GM19023 (cell line): ENCODE measurements at regions not wholly inside any gene's neighbourhood (a gene's known extent, or its start where the extent isn't known, plus 50 kb on each side); places are given as distances from the start of the nearest gene placed in this dataset.

Experiments used
- ATAC-seq: cut with Tn5 transposase; IDR thresholded peaks from one replicate; pipeline ENCODE4 v1.9.1; 2021; ENCODE audit warnings: mild to moderate bottlenecking, moderate library complexity; ENCODE audit not compliant: unreplicated experiment

DNA sequence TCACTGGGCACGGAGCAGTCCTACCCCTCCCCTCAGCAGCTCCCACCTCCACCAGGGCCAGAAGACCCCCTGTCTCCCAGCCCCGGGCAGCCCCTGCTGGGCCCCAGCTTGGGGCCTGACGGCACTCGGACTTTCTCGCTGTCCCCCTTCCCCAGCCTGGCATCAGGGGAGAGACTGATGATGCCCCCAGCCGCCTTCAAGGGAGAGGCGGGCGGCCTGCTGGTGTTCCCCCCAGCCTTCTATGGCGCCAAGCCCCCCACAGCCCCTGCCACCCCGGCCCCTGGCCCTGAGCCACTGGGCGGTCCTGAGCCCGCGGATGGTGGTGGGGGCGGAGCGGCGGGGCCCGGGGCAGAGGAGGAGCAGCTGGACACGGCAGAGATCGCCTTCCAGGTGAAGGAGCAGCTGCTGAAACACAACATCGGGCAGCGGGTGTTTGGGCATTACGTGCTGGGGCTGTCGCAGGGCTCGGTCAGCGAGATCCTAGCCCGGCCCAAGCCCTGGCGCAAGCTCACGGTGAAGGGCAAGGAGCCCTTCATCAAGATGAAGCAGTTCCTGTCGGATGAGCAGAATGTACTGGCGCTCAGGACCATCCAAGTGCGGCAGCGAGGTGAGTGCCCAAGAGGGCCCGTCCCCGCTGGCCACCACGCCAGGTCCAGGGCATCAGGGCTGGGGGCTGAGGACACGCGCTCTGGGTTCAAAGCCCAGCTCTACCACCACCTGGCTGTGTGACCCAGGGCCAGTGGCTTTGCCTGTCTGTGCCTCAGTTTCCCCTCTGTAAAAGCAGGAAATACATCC, 58.6 kb downstream of the PHETA1 start:
- ATAC-seq: no peak

DNA sequence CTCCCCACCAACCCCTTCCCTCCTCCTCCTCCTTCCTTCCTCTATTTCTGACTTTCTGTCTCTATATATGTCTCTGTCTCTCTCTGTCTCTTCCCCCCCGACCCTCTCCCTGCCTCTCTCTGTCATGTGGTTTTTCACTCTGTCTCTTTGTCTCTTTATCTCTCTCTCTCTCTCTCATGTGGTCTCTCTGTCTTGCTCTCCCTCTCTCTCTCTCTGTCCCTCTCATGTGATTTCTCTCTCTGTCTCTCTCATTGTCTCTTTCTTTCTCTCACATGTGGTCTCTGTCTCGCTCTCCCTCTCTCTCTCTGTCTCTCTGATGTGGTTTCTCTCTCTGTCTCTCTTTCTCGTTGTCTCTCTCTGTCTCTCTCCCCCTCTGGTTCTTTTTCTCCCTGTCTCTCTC, 59.3 kb downstream of the PHETA1 start:
- ATAC-seq: no peak

DNA sequence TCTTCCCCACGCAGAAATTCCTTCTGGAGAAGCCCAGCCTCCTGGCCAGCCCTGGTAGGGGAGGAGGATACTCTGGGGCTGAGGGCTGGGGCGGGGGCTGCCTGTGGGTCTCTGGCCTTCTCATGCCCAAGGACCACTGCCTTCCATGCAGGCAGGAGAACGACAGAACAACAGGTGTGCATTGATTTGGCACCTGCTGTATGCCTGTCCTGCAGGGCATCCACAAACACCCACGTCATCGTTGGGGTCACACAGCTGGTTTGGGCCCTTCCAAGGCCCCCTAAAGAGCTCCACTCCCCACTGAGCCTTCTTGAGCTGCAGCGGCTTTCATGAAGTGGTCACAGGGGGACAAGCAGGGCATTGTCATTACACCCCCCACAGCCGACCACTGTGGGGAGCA, 60.4 kb downstream of the PHETA1 start:
- ATAC-seq: no peak

DNA sequence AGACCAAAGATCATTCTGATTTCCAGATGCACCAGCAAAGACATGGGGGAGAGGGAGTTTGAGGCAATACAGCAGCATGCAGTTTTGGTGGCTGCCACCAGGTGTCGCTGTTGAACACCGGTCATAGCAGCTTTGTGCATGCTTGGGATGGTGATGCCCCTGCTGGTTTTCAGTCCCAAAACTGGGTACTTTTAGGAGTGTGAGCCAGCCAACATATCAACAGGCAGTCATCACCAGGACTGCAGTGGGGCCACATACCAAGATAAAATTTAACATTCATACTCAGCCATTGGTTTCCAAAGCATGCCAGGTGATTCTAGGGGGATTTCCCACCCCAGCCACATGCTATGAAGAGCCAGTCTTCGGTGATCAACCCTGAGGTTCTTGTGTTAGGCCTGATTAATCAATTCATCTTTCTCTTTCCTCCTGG, 64.2 kb downstream of the PHETA1 start:
- no peak for ATAC-seq

DNA sequence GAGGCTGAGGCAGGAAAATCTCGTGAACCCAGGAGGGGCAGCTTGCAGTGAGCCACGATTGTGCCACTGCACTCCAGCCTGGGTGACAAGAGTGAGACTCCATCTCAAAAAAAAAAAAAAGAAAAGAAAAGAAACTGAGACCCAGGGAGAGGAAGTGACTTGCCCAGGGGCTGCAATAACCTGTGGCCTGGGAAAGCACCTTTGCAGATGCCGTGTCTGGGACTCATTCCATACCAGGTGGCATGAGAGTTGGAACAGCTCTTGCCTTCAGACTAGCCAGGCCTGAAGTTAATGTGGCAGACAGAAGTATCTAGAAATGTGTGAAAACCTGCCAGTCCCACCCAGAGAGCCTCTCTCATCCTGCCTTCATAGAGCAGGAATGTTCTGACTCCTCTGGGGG, 65.4 kb downstream of the PHETA1 start:
- no peak for ATAC-seq

DNA sequence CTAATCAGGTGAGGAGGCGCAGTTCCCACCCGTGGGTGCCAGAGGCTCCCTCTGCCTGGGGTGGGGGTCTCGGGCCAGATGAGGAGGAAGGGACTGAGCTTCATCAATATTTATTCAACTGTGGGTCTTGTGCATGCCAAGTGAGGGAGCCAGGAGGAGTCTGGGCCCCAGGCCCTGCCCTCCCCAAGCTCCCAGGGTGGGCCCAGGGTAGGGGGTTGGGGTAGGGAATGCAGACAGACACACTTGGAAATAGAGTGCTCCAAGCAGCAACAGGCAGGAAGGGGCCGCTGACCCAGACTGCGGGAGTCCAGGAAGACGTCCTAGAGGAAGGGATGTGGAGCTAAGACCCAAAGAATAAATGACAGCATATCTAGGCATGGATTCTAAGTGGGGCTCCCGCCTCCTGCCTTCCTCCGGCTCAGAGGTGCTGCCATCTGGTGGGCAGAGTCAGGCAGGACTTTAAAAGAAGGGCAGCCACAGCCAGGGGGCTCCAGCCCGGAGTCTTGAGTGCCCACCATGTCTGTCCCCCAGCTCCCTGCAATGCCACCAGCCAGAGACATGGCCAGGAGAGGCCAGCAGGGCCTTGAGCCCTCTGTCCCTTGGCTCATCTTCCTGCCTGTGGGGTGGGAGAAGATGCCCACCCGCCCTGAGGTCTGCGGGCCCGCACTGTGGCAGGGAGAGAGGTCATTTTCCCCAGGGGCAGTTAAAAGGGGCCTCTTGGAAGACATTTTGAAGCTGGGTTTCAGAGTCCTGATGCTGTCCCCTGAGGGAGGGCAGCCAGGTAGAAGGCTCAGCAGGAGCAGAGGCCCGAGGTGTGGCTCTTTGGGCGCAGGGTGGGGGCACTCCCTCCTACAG, 70.1 kb downstream of the PHETA1 start:
- ATAC-seq: no peak

DNA sequence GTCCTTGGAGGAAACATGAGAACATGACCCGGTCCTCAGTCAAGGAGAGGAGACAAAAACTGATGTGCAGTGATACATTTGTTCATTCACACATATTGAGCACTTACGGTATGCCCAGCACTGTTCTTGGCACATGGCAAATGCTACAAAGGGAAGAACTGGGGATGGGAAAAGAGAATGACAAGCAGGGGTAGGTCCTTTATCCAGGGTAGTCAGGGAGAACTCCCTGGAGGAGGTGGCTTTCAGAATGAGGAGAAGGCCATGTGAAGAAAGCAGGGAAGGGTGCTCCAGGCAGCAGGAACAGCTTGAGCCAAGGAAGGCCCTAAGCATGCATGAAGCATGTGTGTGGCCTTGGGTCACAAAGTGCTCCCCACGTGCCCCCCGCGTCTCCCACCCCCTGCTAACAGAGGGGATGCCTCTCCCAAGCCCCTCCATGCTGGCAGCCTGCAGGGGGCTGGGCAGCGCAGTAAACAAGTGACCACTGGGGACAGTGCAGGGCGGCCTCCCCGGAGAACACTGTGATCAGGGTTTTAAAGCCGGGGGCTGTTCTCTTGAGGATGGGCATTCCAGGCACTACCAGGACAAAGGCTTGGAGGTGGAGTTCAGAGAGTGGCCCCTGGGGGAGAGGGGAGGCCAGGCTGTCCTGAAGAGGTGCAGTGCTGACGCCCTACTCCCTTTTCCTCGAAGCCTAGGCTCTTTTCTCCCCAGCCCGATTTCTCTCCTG, 71.0 kb downstream of the PHETA1 start:
- no peak for ATAC-seq

DNA sequence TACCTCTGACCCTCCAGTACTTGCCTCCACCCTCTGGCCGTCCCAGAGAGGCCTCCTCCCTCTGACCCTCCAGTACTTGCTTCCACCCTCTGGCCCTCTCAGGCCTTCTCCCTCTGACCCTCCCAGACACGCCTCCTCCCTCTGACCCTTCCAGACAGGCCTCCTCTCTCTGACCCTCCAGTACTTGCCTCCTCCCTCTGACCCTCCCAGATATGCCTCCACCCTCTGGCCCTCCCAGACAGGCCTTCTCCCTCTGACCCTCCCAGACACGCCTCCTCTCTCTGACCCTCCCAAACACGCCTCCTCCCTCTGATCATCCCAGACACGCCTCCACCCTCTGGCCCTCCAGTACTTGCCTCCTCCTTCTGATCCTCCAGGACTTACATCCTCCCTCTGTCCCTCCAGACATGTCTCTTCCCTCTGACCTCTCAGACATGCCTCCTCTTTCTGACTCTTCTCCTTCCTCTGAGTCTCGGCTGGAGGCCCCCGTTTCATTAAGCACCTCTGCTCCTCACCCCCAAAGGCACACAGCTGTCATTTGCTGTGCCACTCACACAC, 71.9 kb downstream of the PHETA1 start:
- no peak for ATAC-seq

DNA sequence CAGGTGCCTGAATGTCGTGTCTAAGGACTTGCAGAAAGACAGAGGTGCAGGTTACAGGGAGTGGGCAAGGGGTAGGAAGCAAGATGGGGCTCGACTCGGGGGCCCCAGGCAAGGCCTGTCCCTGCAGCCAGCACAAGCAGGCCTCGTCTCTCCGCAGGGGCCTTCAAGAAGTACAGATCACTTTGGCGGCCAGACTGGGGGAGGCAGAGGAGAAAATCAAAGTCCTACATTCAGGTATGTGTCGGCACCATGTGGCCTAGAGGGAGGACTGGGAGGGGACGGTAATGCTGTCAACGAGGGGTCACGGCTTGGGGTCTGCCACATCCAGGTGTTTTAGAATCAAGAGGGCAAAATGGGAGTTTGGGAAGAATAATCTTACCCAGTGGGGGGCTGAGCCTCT, 73.7 kb downstream of the PHETA1 start:
- ATAC-seq: no peak

DNA sequence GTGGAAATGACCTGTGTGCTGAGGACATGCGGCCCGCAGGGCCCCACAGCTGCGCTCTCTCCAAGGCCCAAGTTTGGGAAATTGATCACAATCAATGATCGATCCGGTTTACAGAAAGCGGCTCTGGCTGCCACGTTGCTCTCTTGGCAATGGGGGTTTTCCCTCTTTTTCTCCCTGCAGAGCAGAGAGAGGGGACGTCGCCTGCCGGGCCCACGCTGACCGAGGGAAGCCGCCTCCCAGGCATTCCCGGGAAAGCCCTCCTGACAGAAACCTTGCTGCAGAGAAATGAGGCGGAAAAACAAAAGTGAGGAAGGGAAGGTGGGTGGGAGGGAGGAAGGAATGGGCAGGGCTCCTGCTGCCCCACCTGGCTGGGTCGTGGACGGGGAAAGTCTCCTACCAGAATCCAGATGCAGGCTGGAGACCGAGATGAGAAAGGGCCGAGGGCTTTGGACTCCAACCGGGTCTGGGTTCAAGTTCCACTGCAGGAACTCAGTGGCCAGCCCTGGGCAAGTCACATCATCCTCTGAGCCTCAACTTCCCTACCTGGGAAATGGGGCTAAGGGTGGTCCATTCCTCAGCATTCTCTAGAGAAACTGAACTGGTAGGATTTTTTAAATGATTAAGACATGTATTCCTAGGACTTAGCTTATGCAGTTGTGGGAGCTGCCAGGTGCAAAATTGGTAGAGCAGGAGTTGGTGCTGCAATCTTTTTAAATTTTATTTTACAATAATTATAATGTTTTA, 75.5 kb downstream of the PHETA1 start:
- no peak for ATAC-seq

DNA sequence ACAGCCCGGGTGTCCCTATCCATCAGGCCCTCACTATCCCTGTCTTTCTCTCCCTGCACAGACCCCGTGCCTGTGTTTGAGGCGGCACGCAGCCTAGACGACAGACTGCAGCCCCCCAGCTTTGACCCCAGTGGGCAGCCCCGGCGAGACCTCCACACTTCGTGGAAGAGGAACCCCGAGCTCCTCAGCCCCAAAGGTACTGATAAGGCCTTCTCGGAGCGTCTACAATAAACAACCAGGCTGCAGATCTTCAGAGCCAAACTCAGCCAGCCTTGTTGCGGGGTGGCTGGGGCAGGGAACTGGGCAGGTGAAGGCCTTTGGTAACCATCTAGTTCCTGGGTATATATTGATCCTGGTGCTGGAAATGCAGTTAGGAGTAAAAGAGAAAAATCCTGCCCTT, 77.5 kb downstream of the PHETA1 start:
- no peak for ATAC-seq

DNA sequence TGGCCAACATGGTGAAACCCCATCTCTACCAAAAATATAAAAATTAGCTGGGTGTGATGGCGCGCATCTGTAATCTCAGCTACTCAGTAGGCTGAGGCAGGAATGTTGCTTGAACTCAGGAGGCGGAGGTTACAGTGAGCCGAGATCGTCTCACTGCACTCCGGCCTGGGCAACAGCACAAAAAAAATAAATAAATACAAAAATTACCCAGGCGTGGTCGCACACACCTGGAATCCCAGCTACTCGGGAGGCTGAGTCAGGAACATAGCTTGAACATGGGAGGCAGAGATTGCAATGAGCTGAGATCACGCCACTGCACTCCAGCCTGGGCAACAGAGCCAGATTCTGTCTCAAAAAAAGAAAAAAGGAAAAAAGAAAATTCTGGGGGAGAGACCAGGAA, 80.1 kb downstream of the PHETA1 start:
- ATAC-seq: no peak

DNA sequence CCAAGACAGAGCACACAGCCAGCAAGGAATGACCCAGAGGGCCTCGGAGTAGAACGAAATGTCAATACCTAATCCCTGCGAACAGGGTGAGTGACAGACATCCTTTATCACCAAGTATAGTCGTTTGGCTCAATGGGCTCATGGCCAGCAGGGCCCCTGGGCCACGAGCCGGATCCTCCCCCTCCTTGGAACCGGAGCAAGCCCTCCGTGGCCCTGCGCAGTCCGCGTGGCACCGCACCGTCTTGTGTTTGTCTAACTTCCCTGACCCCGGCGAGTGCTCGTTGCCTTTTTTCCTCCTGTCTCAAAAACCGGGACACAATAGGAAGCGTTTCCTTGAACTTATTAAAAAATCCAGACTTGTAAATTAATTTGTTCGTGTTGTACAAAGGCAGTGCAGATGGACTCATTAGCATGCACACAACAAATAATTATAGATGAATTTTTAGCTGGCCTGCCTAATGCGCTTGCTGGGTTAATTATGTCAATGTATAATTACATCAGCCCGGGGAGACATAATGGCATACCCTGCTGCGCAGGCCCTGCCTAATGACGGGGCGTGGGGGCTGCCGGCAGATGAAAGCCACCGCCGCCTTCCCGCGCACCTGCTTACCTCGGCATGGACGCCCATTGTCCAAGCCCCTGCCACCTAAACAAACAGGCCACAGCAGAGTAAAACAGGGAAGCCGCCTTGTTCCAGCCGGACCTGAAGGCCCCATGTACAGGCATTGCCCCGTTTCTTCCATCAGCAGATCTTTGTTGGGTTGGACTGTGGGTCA, 81.6 kb downstream of the PHETA1 start:
- ATAC-seq: no peak

DNA sequence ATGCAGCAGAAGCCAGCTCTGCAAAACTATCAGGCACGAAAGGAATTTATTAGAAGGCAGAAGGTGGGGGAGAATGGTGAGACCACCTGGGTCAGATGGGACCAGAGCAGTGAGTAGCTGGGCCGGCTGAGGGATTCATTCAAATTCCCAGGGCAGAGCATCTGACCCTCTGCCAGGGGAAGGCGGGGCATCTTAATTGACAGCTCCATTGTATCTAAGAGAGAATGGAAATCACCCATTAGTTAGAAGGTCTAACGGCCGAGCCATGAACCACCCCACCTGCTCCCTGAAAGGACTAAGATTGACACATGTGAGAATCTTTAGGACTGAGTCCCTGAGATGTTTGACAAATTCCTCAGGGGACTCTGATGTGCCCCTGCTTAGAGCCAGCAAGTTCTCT, 83.7 kb downstream of the PHETA1 start:
- ATAC-seq: no peak

DNA sequence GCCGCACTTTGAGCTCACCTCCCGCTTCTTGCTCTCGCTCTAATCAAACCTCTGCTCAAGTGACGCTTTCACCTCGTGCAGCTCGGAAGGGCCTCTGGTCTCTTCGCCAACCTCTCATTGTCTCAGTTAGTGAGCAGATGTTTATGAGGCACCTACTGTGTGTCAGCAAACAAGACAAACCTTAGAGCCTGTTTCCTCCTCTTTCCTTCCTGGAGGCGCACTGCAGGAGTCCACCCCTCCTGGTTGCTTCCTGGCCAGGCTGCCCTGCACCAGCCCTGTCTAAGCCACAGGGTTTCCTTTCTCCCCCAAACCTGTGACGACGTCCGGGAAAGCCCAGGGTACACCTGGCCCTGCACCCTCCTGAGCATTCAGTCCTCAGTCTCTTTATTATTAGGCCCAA, 84.2 kb downstream of the PHETA1 start:
- no peak for ATAC-seq

DNA sequence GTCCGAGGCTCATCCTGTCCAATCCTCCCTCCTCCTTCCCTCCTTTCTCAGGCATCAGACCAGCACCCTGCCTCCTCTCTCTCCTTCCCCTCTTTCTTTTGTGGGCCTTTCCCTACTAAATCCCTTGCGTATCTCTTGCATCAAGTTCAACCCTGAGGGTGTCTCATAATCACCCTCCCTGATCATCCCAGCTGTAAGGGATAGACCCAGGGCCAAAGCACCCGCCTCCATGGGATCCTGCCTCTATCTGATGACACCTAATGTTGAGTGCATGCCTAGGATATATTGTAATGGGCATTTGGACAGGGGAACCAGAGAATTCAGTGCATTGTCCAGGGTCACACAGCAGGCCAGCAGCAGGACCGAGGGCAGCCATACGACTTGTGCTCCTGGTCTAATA, 84.9 kb downstream of the PHETA1 start:
- no peak for ATAC-seq

DNA sequence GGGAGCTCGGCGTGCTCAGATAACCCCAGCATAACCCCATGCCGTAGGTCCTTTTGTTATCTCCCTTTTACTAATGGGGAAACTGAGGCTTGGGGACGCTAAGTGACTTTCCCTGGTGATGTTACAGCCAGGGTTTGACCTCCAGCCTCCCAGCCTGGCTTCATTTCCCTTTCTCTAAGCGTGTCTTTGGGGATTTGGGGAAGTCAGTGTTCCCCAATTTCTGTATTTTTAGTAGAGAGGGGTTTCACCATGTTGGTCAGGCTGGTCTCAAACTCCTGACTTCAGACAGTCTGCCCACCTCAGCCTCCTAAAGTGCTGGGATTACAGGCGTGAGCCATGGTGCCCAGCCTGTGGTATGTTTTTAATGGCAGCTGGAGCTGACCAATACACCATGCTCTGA, 85.4 kb downstream of the PHETA1 start:
- no peak for ATAC-seq

DNA sequence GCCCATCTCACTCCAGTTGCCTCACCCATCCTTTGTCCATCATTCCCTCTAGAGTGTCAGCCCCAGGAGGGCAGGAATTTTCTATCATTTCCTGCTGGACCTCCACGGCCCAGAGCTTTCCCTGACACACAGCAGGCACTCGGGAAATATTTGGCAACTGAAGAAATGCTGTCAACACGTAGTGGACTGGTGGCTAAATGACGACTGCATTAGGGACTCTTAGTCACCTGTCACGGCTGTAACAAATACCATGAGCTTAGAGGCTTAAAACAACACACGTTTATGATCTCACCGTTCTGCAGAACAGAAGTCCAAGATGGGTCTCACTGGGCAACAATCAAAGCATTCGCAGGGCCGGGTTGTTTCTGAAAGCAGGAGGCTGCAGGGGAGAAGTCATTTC, 91.3 kb downstream of the PHETA1 start:
- ATAC-seq: no peak

DNA sequence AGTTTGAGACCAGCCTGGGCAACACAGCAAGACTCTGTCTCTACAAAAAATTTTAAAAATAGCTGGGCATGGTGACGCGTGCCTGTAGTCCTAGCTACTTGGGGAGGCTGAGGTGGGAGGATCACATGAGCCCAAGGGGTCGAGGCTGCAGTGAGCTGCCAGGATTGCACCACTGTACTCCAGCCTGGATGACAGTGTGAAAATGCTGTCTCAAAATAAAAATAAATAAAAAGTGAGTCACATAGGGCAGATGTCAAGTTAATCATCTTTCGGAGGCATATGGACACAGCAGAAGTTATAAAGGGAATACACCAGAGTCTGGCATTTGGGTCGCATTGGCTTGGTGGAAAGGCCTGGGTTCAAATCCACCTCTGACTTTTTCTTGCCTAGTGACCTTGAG, 92.7 kb downstream of the PHETA1 start:
- no peak for ATAC-seq

DNA sequence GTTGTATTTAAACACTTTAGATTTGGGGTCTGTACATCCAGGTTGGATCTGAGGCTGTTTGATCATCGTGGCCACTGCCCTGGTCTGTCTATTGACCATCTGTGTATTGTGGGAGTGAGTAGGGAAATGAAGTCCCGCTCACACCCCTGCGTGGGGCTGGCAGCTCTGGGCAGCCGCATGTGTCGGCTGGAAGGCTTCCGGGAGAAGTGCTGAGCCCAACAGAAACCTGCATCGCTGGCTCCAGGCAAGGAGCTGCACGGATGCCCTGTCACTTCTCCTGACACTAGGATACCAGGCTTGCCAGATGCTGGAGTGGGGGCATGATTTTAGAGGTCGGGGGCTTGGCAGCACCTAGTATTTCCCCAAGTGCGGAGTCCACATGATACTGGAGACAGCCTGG, 93.6 kb downstream of the PHETA1 start:
- no peak for ATAC-seq
